ENCODE measurements at regions not wholly inside any gene's neighbourhood (a gene's known extent, or its start where the extent isn't known, plus 50 kb on each side); places are given as distances from the start of the nearest gene placed in this dataset.
A peak's percentile ranks its signal among the peaks of the same experiment; 100 is the strongest.

- no peak overlapping the region for H3K9ac ChIP-seq (ENCODE audit: low read length)
- H3K36me3 ChIP-seq (ENCODE audit: control insufficient read depth, low read depth, low read length), result no peaks in the 10 kb centered on the region
- H3K4me3 ChIP-seq (ENCODE audit: low read length), result no peak overlapping the region
- H3K27ac ChIP-seq (ENCODE audit: low read length), result no peak overlapping the region
- peaks cover 21% of the 10 kb centered on the region for H3K4me1 ChIP-seq (ENCODE audit: control insufficient read depth, low read depth, low read length)
- H3K27me3 ChIP-seq (ENCODE audit: control insufficient read depth, insufficient read depth, low read length), result no peaks in the 10 kb centered on the region
- no peaks in the 10 kb centered on the region for H3K9me3 ChIP-seq (ENCODE audit: control insufficient read depth, low read depth, low read length)
These were observed 89.4 kb upstream of the TJP1 start for GRCh38 chr15:29911705-29912104.

- no peaks in the 10 kb centered on the region for H3K27me3 ChIP-seq (ENCODE audit: control insufficient read depth, insufficient read depth, low read length)
- H3K4me1 ChIP-seq (ENCODE audit: control insufficient read depth, low read depth, low read length), result peaks cover 29% of the 10 kb centered on the region
- no peak overlapping the region for H3K4me3 ChIP-seq (ENCODE audit: low read length)
- H3K9ac ChIP-seq (ENCODE audit: low read length), result no peak overlapping the region
- H3K27ac ChIP-seq (ENCODE audit: low read length), result no peak overlapping the region
- H3K36me3 ChIP-seq (ENCODE audit: control insufficient read depth, low read depth, low read length), result no peaks in the 10 kb centered on the region
- no peaks in the 10 kb centered on the region for H3K9me3 ChIP-seq (ENCODE audit: control insufficient read depth, low read depth, low read length)
These were observed 87.8 kb upstream of the TJP1 start for GRCh38 chr15:29910068-29910467.

- Histone ChIP-seq H3K9ac (ENCODE audit: low read length) (no peak overlapping the region), H3K27ac (ENCODE audit: low read length) (no peak overlapping the region), H3K36me3 (ENCODE audit: control insufficient read depth, low read depth, low read length) (no peaks in the 10 kb centered on the region), H3K9me3 (ENCODE audit: control insufficient read depth, low read depth, low read length) (no peaks in the 10 kb centered on the region), H3K27me3 (ENCODE audit: control insufficient read depth, insufficient read depth, low read length) (no peaks in the 10 kb centered on the region), H3K4me3 (ENCODE audit: low read length) (no peak overlapping the region), H3K4me1 (ENCODE audit: control insufficient read depth, low read depth, low read length) (peaks cover 30% of the 10 kb centered on the region)
These were observed 82.6 kb upstream of the TJP1 start for GRCh38 chr15:29904757-29905417.

- Histone ChIP-seq H3K27me3 (ENCODE audit: control insufficient read depth, insufficient read depth, low read length) (no peaks in the 10 kb centered on the region), H3K4me3 (ENCODE audit: low read length) (peak overlapping the region; percentile 6), H3K27ac (ENCODE audit: low read length) (no peak overlapping the region), H3K9me3 (ENCODE audit: control insufficient read depth, low read depth, low read length) (no peaks in the 10 kb centered on the region), H3K4me1 (ENCODE audit: control insufficient read depth, low read depth, low read length) (peaks cover 30% of the 10 kb centered on the region), H3K36me3 (ENCODE audit: control insufficient read depth, low read depth, low read length) (no peaks in the 10 kb centered on the region), H3K9ac (ENCODE audit: low read length) (no peak overlapping the region)
These were observed 81.7 kb upstream of the TJP1 start for GRCh38 chr15:29903785-29904464.

- no peaks in the 10 kb centered on the region for H3K36me3 ChIP-seq (ENCODE audit: control insufficient read depth, low read depth, low read length)
- H3K9ac ChIP-seq (ENCODE audit: low read length), result no peak overlapping the region
- no peaks in the 10 kb centered on the region for H3K27me3 ChIP-seq (ENCODE audit: control insufficient read depth, insufficient read depth, low read length)
- peaks cover 30% of the 10 kb centered on the region for H3K4me1 ChIP-seq (ENCODE audit: control insufficient read depth, low read depth, low read length)
- H3K9me3 ChIP-seq (ENCODE audit: control insufficient read depth, low read depth, low read length), result no peaks in the 10 kb centered on the region
- no peak overlapping the region for H3K27ac ChIP-seq (ENCODE audit: low read length)
- H3K4me3 ChIP-seq (ENCODE audit: low read length), result no peak overlapping the region
These were observed 80.8 kb upstream of the TJP1 start for GRCh38 chr15:29903028-29903427.

- Histone ChIP-seq H3K27ac (ENCODE audit: low read length) (no peak overlapping the region), H3K9me3 (ENCODE audit: control insufficient read depth, low read depth, low read length) (no peaks in the 10 kb centered on the region), H3K36me3 (ENCODE audit: control insufficient read depth, low read depth, low read length) (no peaks in the 10 kb centered on the region), H3K9ac (ENCODE audit: low read length) (no peak overlapping the region), H3K4me3 (ENCODE audit: low read length) (no peak overlapping the region), H3K4me1 (ENCODE audit: control insufficient read depth, low read depth, low read length) (peaks cover 21% of the 10 kb centered on the region), H3K27me3 (ENCODE audit: control insufficient read depth, insufficient read depth, low read length) (no peaks in the 10 kb centered on the region)
These were observed 78.2 kb upstream of the TJP1 start for GRCh38 chr15:29900237-29901189.

- H3K36me3 ChIP-seq (ENCODE audit: control insufficient read depth, low read depth, low read length), result no peaks in the 10 kb centered on the region
- H3K9me3 ChIP-seq (ENCODE audit: control insufficient read depth, low read depth, low read length), result no peaks in the 10 kb centered on the region
- H3K4me1 ChIP-seq (ENCODE audit: control insufficient read depth, low read depth, low read length), result no peaks in the 10 kb centered on the region
- H3K4me3 ChIP-seq (ENCODE audit: low read length), result no peak overlapping the region
- H3K27ac ChIP-seq (ENCODE audit: low read length), result no peak overlapping the region
- H3K27me3 ChIP-seq (ENCODE audit: control insufficient read depth, insufficient read depth, low read length), result no peaks in the 10 kb centered on the region
- no peak overlapping the region for H3K9ac ChIP-seq (ENCODE audit: low read length)
These were observed 73.8 kb upstream of the TJP1 start for GRCh38 chr15:29896062-29896461.

GRCh38 chr15:29891096-29891457 is 68.8 kb upstream of the TJP1 start:
- Histone ChIP-seq H3K27me3 (ENCODE audit: control insufficient read depth, insufficient read depth, low read length) (no peaks in the 10 kb centered on the region), H3K27ac (ENCODE audit: low read length) (no peak overlapping the region), H3K9me3 (ENCODE audit: control insufficient read depth, low read depth, low read length) (no peaks in the 10 kb centered on the region), H3K36me3 (ENCODE audit: control insufficient read depth, low read depth, low read length) (no peaks in the 10 kb centered on the region), H3K4me1 (ENCODE audit: control insufficient read depth, low read depth, low read length) (peaks cover 23% of the 10 kb centered on the region), H3K4me3 (ENCODE audit: low read length) (no peak overlapping the region), H3K9ac (ENCODE audit: low read length) (no peak overlapping the region)

- Histone ChIP-seq H3K4me1 (ENCODE audit: control insufficient read depth, low read depth, low read length) (peaks cover 23% of the 10 kb centered on the region), H3K36me3 (ENCODE audit: control insufficient read depth, low read depth, low read length) (no peaks in the 10 kb centered on the region), H3K9me3 (ENCODE audit: control insufficient read depth, low read depth, low read length) (no peaks in the 10 kb centered on the region), H3K27me3 (ENCODE audit: control insufficient read depth, insufficient read depth, low read length) (no peaks in the 10 kb centered on the region), H3K9ac (ENCODE audit: low read length) (no peak overlapping the region), H3K27ac (ENCODE audit: low read length) (no peak overlapping the region), H3K4me3 (ENCODE audit: low read length) (no peak overlapping the region)
These were observed 68.2 kb upstream of the TJP1 start for GRCh38 chr15:29890336-29891095.

GRCh38 chr15:29889542-29890329 is 67.5 kb upstream of the TJP1 start:
- Histone ChIP-seq H3K4me3 (ENCODE audit: low read length) (no peak overlapping the region), H3K36me3 (ENCODE audit: control insufficient read depth, low read depth, low read length) (no peaks in the 10 kb centered on the region), H3K9ac (ENCODE audit: low read length) (no peak overlapping the region), H3K27me3 (ENCODE audit: control insufficient read depth, insufficient read depth, low read length) (no peaks in the 10 kb centered on the region), H3K4me1 (ENCODE audit: control insufficient read depth, low read depth, low read length) (peaks cover 23% of the 10 kb centered on the region), H3K9me3 (ENCODE audit: control insufficient read depth, low read depth, low read length) (no peaks in the 10 kb centered on the region), H3K27ac (ENCODE audit: low read length) (no peak overlapping the region)
